ENCODE measurements at regions not wholly inside any gene's neighbourhood (a gene's known extent, or its start where the extent isn't known, plus 50 kb on each side); places are given as distances from the start of the nearest gene placed in this dataset.

DNA sequence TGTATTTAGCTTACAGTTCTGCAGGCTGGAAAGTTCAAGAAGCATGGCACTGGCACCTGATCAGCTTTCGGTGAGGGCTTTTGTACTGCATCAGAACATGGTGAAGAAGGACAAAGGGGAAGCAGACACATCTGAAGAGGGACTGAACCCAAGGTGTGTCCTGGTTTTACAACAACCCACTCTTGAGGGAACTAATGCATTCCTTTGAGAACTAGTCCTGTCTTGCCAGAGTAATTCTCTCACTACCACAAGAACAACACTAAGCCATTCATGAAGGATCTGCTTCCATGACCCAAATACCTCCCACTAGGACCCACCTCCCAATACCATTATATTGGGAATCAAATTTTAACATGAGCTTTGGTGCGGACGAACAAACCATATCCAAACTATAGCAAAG, 93.6 kb downstream of the RFC3 start:
- no peak for TF ChIP-seq POLR2A (IDR thresholded peaks at IDR 0.05)
- TF ChIP-seq, protein P1, sequence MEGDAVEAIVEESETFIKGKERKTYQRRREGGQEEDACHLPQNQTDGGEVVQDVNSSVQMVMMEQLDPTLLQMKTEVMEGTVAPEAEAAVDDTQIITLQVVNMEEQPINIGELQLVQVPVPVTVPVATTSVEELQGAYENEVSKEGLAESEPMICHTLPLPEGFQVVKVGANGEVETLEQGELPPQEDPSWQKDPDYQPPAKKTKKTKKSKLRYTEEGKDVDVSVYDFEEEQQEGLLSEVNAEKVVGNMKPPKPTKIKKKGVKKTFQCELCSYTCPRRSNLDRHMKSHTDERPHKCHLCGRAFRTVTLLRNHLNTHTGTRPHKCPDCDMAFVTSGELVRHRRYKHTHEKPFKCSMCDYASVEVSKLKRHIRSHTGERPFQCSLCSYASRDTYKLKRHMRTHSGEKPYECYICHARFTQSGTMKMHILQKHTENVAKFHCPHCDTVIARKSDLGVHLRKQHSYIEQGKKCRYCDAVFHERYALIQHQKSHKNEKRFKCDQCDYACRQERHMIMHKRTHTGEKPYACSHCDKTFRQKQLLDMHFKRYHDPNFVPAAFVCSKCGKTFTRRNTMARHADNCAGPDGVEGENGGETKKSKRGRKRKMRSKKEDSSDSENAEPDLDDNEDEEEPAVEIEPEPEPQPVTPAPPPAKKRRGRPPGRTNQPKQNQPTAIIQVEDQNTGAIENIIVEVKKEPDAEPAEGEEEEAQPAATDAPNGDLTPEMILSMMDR (IDR thresholded peaks at IDR 0.05) = no peak

All from thyroid gland (tissue), 4 donors.